Urothelium cell line (cell line): ENCODE measurements at regions not wholly inside any gene's neighbourhood (a gene's known extent, or its start where the extent isn't known, plus 50 kb on each side); places are given as distances from the start of the nearest gene placed in this dataset.
A peak's percentile ranks its signal among the peaks of the same experiment; 100 is the strongest.

Experiments
- DNase-seq: peaks from one replicate; pipeline ENCODE4 v3.0.0; 2011; ENCODE audit warnings: low spot score, mixed read lengths
- FAIRE-seq: peaks from 2 replicates; lab custom pipeline; 2011; peaks lifted over from hg19 to GRCh38; lab: Jason Lieb, UNC

DNA sequence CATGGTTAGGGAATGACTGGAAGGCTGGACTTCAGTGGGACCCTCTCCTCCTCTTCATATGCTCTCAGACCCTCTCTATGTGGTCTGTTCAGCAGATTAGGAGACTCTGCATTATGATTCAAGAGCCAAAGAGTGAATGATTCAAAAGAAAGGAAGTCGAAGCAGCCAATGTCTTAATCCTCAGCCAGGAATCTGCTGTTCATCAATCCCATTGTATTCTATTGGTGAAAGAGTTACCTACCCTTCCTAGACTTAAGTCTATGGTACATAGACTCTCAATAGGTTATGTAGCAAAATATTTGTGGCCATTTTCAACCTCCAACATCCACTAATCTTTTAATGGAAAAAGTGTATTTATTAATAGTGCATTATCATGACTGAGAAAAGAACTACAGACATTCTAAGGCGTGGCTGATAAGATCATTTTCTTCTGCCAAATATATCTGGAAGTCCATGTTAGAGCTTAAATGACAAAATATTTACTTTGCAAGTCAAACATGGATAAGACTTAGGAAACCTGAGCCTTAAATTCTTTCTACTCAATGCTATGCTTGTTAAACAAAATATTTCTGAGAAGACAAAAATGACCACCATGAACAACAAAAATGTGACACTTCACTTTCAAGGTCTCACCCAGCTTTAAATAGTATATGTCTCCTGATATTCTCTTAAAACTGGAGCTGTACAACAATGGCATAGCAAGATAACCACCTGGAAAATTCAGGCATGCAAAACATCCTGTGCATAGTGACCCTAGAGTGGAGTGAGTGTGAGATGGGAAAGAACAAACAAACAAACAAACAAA lies 1100.6 kb downstream of the GALC start:
- FAIRE-seq (no peak), DNase-seq (no peak)

DNA sequence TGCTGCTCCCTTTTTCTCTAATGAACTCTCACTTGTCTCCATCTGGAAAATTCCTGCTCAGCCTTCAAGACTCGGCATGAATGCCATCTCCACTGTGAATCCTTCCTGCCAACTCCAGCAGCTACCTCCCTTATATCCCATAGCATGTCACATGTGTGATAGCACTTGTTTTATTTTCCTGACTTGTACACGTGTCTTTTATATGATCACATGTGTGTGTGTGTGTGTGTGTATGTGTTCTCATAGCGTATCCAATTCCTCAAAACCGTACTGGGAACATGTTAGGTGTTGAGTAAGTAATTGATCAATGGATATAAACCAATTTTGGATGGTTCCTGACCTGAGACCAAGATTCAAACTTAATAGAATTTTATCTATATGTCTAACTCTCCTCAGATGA lies 1107.7 kb downstream of the GALC start:
- FAIRE-seq (peak; percentile 9), DNase-seq (no peak)

DNA sequence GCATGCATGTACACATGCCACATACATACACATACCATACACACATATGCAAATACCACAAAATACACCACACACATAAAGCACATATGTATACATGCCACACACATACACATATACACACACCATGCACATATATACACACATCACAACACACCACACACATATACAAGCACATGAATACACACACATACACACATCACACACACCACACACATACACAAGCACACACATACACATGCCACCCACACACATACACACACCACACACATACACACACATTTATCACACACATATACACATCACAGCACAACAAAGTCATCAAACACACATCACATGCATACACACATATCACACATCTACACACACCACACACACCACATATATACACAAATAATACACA lies 1108.5 kb downstream of the GALC start:
- FAIRE-seq (peak; percentile 99), DNase-seq (no peak)

DNA sequence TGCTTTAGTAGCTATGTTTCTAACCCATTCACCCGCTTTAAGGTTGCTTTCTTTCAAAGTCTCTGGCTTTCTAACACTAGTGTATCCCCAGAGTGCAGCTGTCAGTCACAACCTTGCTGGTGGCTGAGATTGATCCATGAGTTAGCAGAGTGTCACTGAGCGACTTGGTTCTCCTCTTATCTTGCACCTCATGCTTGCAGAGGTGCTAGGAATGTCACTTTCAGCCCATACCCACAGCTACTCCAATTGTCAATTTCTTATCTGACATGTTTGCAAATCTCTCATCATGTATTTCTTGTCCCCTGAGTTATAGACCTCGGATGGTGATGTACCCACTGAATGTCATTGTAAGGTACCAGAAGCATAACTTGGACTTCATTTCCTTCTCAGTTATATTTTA lies 1110.2 kb downstream of the GALC start:
- FAIRE-seq, result no peak

DNA sequence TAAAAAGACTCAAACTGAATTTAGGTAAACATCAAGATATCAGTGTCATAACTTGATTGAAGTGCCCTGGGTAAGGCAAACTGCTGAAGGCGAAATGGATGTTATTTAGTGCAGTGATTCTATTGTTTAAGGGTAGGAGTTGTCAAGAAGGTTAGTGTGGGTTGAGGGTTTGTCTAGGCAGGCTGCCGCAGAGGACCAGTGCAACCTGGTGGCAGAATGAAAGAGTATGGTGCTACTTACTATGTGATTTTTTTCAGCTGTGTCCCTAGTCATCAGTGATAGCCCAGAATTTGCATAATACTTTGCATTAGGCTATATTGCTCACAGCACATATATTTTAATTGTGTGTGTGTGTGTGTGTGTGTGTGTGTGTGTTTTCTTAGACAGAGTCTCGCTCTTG lies 1127.0 kb downstream of the GALC start:
- no peak for DNase-seq
- FAIRE-seq, result no peak

More for the DNA sequence above, 1110.2 kb downstream of the GALC start:
- DNase-seq, result no peak

DNA sequence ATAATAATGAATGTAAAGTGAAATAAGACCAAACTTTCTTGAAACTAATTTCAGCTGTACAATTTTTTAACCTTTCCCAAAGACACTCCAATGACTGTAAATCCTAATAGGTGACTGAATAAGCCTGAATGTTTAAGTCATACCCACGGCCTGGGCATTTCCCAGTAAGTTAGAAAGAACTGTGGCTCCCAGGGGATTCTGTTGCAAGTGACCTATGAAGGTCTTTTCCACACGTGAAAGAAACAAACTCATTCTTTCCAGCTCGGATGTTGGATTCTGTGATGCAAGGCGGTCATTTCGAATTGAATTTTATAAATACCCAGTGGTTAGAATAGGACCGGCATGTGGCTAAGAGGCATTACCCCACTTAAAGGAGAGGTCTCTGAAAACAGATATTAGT lies 1134.4 kb downstream of the GALC start:
- DNase-seq (no peak), FAIRE-seq (no peak)

DNA sequence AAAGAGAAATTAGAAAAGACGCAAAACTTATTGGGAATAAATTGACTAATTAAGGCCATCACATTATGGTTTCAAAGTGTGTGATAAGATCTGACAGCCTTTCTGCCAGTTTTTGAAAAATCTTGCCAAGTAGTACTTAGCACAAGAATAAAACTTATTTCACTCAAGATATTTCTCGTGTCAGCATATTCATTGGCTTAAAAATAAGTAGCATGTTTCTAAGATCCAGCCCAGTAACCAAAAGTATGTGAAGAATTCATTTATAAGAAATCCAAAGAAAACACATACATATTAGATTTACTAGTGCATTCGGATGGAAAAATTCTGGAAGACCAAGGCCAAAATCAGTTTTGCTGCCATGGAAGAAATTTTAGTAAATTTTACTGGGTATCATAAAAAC lies 1135.0 kb downstream of the GALC start:
- DNase-seq (no peak), FAIRE-seq (no peak)

DNA sequence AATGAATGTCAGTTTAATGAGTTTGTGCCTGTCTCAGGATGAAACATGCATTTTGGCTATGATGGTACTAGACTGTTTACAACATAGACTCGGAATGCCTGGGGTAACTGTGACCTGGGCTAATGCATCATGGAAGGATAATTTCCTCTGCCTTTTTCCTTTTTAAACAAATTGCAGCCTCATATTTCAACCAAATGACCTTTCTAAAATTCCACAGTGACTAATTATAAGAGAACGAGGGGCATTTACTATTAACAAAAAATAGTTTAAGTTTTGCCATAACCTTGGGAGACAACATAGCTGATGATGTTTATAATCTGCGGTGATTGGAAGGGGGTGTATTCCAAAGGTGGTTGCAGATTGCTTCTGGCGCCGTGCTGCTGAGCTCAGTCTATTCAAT lies 1140.5 kb downstream of the GALC start:
- FAIRE-seq (no peak), DNase-seq (no peak)

DNA sequence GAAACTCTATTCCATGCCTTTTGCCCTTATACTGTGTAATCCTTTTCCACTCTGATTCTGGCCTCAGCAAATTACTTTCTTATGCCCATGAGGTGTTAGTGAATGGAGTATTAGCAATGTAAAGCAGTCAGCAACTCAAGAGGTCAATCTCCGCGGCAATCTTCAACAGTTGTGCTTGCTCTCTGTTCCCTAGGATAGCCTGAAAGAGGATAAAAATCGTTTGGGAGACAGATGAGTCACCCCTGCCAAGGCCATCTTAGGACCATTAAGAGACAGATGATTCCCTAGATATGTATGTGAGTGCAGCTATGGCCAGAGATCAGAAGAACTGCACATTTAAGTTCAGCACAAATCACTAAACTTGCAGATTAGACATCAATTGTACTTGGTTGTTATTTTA lies 1145.8 kb downstream of the GALC start:
- peak; percentile 17 for FAIRE-seq

DNA sequence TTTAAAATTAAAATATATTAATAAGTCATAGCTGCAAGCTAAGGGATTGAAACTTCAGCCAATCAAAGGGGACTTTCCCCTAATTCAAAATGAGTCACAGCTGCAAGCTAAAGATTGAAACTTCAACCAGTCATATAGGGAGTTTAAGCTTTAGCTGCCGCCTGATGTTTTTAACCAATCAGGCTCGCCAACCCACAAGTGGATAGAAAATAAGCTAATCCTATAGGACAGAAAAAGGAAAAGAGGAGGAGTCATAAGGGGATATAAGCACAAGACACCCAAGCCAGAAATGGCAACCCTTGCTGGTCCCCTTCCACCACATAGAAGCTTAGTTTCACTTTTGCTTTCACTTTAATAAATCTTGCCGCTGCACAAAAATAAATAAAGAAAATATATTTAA lies 1154.6 kb downstream of the GALC start:
- DNase-seq (no peak), FAIRE-seq (no peak)

More for the DNA sequence above, 1145.8 kb downstream of the GALC start:
- no peak for DNase-seq

DNA sequence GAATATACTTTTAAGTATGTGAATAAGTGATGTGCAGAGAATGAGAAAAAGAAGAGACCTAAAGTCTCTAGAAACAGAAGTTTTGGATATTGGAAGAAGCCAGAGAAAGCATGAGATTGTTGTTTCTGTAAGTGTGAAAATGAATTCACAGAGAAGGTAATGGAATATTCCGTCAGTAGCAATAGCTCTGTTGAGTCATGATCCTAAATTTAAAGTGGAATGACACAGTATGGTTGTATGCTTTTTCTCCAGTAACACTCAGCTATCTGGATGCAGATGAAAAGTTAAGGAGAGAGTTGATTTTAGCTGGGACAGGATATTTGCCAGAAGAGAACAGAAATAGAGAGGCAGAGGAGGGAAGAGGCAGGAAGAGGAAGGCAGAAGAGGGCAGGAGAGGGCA lies 1166.3 kb downstream of the GALC start:
- DNase-seq (no peak), FAIRE-seq (no peak)

DNA sequence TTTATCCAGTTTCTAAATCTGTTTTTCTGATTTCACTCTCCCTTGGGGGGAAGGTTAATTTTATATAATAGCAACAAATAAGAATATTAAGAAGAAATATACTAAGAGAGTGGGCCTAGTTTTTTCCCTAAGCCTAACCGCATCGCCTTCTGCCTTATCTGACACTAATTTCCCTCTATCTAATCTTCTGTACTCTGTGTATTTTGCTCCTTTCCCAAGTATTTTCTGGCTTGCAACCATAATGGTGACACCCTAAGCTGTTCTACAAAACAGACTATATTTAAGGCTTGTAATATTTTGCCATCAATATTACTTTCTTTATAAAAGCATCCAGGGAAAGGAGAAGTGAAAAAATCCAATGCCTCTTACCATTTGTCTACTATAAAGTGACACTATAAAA lies 1168.8 kb downstream of the GALC start:
- FAIRE-seq (no peak), DNase-seq (no peak)

DNA sequence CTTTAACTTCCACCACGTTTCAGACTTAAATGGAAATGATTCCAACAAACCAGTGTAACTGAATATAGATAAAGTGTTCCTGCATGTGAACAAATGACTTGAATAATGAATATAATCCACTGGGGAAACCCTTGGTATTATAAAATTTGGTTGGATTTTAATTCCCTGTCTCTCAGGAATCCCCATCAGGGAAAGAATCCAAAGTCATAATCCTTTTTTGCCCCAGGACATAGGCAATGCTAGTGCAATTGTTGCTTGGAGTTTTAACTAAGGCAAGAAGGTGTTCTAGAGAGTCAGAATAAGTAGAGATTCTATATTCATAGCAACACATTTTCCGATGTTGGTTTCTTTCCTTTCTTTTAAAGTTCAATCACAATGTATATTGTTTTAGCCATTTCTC lies 1169.4 kb downstream of the GALC start:
- DNase-seq (no peak), FAIRE-seq (no peak)

DNA sequence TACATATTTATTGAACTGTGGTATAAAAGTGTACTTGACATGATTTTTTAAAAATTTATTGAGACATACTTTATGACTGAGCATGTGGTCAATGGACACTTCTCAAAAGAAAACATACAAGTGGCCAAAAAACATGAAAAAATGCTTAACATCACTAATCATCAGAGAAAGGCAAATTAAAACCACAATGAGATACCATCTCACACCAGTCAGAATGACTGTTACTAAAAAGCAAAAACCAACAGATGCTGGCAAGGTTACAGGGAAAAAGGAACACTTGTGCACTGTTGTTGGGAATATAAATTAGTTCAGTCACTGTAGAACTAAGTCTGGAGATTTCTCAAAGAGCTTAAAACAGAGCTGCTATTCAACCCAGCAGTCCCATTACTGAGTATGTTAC lies 1177.6 kb downstream of the GALC start:
- DNase-seq (no peak), FAIRE-seq (no peak)

DNA sequence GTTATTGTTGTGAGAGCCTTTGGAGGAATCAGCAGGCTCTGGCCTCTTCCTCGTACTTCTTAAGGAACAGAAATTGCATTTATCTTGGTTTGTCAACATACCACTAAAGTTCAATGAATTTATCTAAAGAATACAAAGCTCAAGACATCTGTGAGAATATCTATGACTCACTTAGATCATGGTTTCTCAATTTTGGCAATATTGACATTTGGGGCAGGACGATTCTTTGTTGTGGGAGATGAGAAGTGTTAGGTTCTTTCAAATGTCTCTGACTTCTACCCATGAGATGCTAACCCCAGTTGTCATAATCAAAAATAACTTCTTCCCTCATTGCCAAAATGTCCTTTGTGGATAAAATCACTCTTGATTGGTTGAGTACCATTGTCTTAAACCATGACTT lies 1190.3 kb downstream of the GALC start:
- DNase-seq (no peak), FAIRE-seq (no peak)

DNA sequence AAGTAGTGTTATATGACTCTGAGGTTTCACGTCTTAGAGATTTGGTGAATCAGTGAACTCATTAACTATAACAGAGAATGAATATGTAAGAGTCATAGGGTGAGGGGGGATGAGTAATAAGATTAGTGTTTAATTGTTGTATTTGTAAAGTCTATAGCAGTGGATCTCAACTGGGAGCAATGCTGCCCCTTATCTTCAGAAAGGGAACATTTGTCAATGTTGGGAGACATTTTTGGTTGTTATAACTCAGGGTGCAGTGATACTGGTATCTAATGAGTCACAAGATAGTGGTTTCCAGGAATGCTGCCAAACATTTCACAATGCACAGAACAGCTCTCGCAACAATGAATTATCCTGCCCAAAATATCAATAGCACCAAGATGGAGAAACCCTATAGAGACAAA lies 1193.7 kb downstream of the GALC start:
- DNase-seq (peak; percentile 24), FAIRE-seq (no peak)

DNA sequence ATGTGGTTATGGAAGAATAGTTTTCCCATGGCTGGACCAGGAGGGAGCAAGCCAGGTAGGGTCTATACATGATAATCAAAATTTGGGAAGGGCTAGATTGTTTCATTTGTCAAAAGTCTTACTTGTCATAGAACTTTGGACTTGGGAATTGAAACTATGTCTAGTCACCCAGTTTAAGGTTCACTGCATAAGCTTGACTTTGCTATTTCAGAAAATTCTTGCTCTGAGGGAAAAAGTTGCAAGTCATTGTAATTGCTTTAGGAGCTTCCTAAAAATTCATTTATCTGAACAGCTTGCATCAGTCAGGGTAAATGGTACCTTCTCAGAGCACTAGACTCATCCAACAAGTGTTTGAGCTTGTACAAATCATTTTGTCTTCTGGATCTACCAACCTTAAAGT lies 1194.7 kb downstream of the GALC start:
- no peak for DNase-seq
- no peak for FAIRE-seq

DNA sequence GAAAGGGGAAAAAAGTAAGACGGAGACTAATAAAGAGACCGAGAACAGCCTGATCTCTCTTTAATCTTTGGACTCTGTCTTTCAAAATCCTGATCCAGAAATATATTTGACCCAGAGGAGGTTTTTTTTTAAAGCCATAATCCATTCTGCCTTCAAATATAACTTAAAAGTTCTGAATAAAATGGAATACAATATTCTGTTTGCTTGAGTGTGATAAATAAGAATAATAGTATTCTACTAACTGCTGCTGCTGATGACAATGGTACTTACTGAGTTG lies 1196.0 kb downstream of the GALC start:
- no peak for FAIRE-seq
- DNase-seq, result no peak

DNA sequence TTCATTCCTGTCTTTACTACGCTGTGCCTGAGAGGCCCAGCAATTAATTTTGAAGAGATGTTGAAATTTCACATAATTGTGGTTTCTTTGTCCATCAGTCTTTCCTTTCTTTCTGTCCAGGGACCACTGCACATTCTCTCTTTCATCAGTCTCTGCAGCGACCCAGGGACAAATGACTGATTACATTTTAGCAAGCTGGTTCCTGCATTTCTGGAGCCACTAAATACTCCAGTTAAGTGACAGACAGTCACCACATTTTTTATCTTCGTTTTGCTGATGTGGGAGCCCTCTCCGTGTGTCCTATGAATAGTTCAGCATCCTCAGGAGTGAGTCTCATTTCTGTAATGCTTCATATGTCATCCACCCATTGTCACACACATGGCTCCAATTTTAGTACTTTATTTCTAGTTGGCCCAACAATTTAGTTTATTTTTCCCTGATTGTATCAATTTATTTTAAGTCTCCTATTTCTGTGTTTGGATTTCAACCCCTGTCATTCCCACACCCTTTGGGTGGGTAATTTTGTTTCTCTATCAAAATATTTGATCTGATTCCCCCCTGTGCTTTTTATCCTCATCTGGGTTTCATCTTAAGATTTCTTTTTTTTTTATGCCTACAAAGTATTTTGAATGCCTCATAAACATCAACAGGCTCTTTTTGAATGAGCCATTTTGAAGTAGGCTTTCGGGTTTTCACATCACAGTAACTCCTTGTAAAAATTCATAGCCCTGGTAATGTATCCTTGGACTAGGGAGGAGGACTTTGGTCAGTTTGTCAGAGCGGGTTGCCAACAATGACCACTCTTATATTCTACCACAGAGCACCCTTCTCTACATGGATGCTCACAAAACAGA lies 1196.5 kb downstream of the GALC start:
- FAIRE-seq (no peak), DNase-seq (no peak)

DNA sequence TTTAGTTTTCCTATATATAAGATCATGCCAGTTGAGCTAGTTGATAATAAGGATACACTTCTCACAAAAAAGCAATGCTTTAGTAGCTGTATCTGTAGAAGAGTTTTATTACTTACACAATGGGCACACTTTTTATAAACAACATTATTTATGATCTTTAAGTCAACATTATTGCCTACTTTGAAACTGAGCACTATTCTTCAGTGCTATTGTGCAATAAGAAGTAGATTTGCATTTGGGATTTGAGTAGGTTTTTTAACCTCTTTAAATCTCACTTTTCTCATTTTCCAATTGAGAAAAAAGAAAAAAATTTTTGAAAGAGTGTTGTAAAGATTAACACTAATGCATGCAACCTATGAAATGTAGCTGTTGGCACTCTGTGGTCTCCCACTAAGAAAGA lies 1198.3 kb downstream of the GALC start:
- DNase-seq (no peak), FAIRE-seq (no peak)

DNA sequence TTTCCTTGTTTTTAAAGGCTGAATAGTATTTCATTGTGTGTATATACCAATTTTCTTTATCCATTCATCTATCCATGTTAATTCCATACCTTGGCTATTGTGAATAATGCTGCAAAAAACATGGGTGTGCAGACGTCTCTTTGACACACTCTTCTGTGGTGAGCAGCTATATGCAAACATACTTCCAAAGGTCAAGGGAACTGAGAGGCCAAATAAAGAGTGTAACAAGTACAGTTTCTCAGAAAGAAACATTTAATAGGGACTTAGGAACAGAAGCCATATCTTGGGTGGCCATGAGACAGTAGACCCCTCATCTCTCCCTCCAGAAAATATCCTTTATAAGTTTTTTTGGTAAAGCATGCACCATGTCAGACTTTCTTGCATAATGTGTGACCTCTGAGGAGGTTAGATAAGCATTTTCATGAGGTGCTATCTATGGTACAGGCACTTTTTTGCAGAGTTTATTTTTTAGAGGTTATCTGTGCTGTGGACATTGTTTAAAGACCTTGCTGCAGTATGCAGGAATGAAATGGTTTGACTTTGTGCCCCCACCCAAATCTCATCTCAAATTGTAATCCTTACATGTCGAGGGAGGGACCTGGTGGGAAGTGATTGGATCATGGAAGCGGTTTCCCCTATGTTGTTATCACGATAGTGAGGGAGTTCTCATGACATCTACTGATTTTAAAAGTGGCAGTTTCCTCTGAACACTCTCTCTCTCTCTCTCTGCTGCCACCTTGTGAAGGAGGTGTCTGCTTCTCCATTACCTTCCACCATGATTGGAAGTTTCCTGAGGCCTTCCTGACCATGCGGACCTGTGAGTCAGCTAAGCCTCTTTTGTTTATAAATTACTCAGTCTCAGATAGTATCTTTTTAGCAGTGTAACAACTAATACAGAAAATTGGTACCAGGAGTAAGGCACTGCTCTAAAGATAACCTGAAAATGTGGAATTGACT lies 1202.3 kb downstream of the GALC start:
- FAIRE-seq (no peak), DNase-seq (no peak)
